Ishikawa (cell line): ENCODE measurements at regions not wholly inside any gene's neighbourhood (a gene's known extent, or its start where the extent isn't known, plus 50 kb on each side); places are given as distances from the start of the nearest gene placed in this dataset.

ENCODE experiments used
- CEBPB ChIP-seq: IDR thresholded peaks from 2 replicates; pipeline ENCODE4 v1.6.1; 2012
- CREB1 ChIP-seq: IDR thresholded peaks from 2 replicates; pipeline ENCODE4 v1.6.1; 2012; ENCODE audit warnings: low read depth
- EGR1 ChIP-seq: IDR thresholded peaks from 2 replicates; pipeline ENCODE4 v1.6.1; 2012
- EP300 ChIP-seq: IDR thresholded peaks from 2 replicates; pipeline ENCODE4 v1.6.1; 2012; ENCODE audit warnings: borderline replicate concordance
- FOXM1 ChIP-seq: IDR thresholded peaks from 2 replicates; pipeline ENCODE4 v1.6.1; 2012; ENCODE audit warnings: low read depth, borderline replicate concordance
- MAX ChIP-seq: IDR thresholded peaks from 2 replicates; pipeline ENCODE4 v1.6.1; 2012
- NFIC ChIP-seq: IDR thresholded peaks from 2 replicates; pipeline ENCODE4 v1.6.1; 2012
- RAD21 ChIP-seq: IDR thresholded peaks from 2 replicates; pipeline ENCODE4 v1.6.1; 2012; ENCODE audit warnings: low read depth
- REST ChIP-seq: IDR thresholded peaks from 2 replicates; pipeline ENCODE4 v1.6.1; 2012; ENCODE audit warnings: low read depth, mild to moderate bottlenecking
- TAF1 ChIP-seq: IDR thresholded peaks from 2 replicates; pipeline ENCODE4 v1.6.1; 2012; ENCODE audit warnings: low read depth, mild to moderate bottlenecking
- TCF12 ChIP-seq: IDR thresholded peaks from 2 replicates; pipeline ENCODE4 v1.6.1; 2012; ENCODE audit warnings: low read depth
- TEAD4 ChIP-seq: IDR thresholded peaks from 2 replicates; pipeline ENCODE4 v1.6.1; 2012
- USF1 ChIP-seq: IDR thresholded peaks from 2 replicates; pipeline ENCODE4 v1.6.1; 2012
- YY1 ChIP-seq: IDR thresholded peaks from 2 replicates; pipeline ENCODE4 v1.6.1; 2012; ENCODE audit warnings: low read depth
- ZBTB7A ChIP-seq: IDR thresholded peaks from 2 replicates; pipeline ENCODE4 v1.6.1; 2012; ENCODE audit warnings: low read depth

GRCh38 chr1:184163674-184164465, 112.3 kb downstream of the TSEN15 start:
- TF ChIP-seq EP300 (no peak), EGR1 (no peak), FOXM1 (no peak), YY1 (no peak)

- no peak for TF ChIP-seq REST
- no peak for TF ChIP-seq NFIC
- TF ChIP-seq YY1 = no peak
Observed at GRCh38 chr1:184164536-184164935, 113.0 kb downstream of the TSEN15 start.

GRCh38 chr1:184166485-184166884, 115.0 kb downstream of the TSEN15 start:
- TF ChIP-seq RAD21 (no peak), REST (no peak), EGR1 (no peak), MAX (no peak), FOXM1 (no peak), YY1 (no peak), CEBPB (no peak), TAF1 (no peak), EP300 (no peak), NFIC (no peak), CREB1 (no peak)

GRCh38 chr1:184167352-184167751, 115.8 kb downstream of the TSEN15 start:
- TF ChIP-seq YY1 (no peak), ZBTB7A (no peak), TAF1 (no peak), EGR1 (no peak), CREB1 (no peak), REST (no peak), EP300 (no peak), RAD21 (no peak), MAX (no peak), CEBPB (no peak), NFIC (no peak), FOXM1 (no peak), TCF12 (no peak), TEAD4 (no peak), USF1 (no peak)

GRCh38 chr1:184170719-184171118, 119.2 kb downstream of the TSEN15 start:
- no peak for TF ChIP-seq EGR1
- no peak for TF ChIP-seq ZBTB7A
- no peak for TF ChIP-seq TCF12
- TF ChIP-seq REST = no peak
- no peak for TF ChIP-seq YY1
- TF ChIP-seq RAD21 = no peak
- TF ChIP-seq NFIC = no peak
- no peak for TF ChIP-seq CEBPB
- TF ChIP-seq FOXM1 = no peak
- no peak for TF ChIP-seq EP300
- no peak for TF ChIP-seq TAF1
